Neutrophil (primary cell): ENCODE measurements at regions not wholly inside any gene's neighbourhood (a gene's known extent, or its start where the extent isn't known, plus 50 kb on each side); places are given as distances from the start of the nearest gene placed in this dataset.

Experiments used
- H3K27ac ChIP-seq: fragments of 200-600 bp; sonication (generic); 2 replicates; pipeline ENCODE4 v1.5.1; 2016; ENCODE audit warnings: mild to moderate bottlenecking, moderate library complexity
- H3K27me3 ChIP-seq: fragments of 200-600 bp; sonication (generic); 2 replicates; pipeline ENCODE4 v1.6.0; 2016; ENCODE audit warnings: mild to moderate bottlenecking
- H3K36me3 ChIP-seq: fragments of 200-600 bp; sonication (generic); 2 replicates; pipeline ENCODE4 v1.5.1; 2017
- H3K4me1 ChIP-seq, 2 experiments: fragments of 200-600 bp in 1 of 2; sonication (generic) in 1 of 2; 1 replicate in 1 of 2; 2 replicates in 1 of 2; pipeline versions ENCODE4 v1.5.1 to v1.6.1; 2013 to 2016; ENCODE audit warnings: low read depth in 1 of 2, low read length in 1 of 2, mild to moderate bottlenecking in 1 of 2, moderate library complexity in 1 of 2; ENCODE audit not compliant: control insufficient read depth in 1 of 2, insufficient read depth in 1 of 2
- H3K4me3 ChIP-seq, 2 experiments: fragments of 200-600 bp in 1 of 2; sonication (generic) in 1 of 2; 1 replicate in 1 of 2; 2 replicates in 1 of 2; pipeline ENCODE4 v1.5.1; 2013 to 2016; ENCODE audit warnings: low read depth in 1 of 2, low read length in 1 of 2, mild to moderate bottlenecking in 1 of 2, moderate library complexity in 1 of 2
- H3K9me3 ChIP-seq: fragments of 200-600 bp; sonication (generic); 2 replicates; pipeline ENCODE4 v1.5.1; 2016
- TF ChIP-seq, protein P1 (sequence below): fragments of 200-600 bp; sonication (generic); IDR thresholded peaks from 2 replicates; pipeline ENCODE4 v1.5.1; 2016; ENCODE audit warnings: antibody characterized with exemption

DNA sequence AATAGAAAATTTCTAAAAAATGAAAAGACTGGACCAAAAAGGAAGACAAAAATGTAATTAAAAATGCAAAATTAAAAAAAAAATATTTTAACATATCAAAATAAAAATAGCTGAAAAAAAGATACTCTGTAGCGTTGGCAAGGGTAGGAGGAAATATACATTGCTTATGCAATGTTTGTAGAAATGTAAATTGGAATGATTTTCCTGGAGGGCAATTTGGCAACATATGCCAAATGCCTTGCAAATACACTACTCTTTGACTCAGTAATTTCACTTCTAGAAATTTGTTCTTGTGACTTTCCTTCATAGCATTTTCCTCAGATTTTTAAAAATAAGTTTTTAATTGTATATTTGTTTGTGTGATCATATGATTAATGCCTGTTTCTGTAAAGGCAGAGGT lies 296.6 kb downstream of the ZNF621 start:
- no peak overlapping the region for H3K27ac ChIP-seq
- no peak overlapping the region for H3K4me3 ChIP-seq
- no peaks in the 10 kb centered on the region for H3K9me3 ChIP-seq
- H3K27me3 ChIP-seq, result no peaks in the 10 kb centered on the region
- H3K36me3 ChIP-seq, result no peaks in the 10 kb centered on the region
- H3K4me1 ChIP-seq, result no peaks in the 10 kb centered on the region
- TF ChIP-seq, protein P1, sequence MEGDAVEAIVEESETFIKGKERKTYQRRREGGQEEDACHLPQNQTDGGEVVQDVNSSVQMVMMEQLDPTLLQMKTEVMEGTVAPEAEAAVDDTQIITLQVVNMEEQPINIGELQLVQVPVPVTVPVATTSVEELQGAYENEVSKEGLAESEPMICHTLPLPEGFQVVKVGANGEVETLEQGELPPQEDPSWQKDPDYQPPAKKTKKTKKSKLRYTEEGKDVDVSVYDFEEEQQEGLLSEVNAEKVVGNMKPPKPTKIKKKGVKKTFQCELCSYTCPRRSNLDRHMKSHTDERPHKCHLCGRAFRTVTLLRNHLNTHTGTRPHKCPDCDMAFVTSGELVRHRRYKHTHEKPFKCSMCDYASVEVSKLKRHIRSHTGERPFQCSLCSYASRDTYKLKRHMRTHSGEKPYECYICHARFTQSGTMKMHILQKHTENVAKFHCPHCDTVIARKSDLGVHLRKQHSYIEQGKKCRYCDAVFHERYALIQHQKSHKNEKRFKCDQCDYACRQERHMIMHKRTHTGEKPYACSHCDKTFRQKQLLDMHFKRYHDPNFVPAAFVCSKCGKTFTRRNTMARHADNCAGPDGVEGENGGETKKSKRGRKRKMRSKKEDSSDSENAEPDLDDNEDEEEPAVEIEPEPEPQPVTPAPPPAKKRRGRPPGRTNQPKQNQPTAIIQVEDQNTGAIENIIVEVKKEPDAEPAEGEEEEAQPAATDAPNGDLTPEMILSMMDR, result no peak

DNA sequence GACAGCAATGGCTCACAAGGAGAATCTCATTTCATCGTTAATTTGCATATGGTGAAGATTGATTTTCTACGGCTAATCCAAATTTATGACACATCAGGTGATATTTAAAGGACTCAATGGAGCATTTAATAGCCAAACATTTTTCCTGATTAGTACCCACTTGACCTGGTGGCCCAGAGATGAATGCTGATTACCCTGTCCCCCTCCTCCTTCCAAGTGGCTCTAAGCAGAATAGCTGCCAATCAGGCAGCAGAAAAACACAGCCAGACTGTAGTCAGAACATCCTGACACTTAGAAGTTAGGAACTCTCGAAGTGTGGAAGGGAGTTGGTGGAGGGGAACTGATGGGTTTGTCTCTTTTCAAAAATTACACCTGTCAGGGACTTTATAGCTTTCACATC lies 302.5 kb downstream of the ZNF621 start:
- TF ChIP-seq, protein P1, result no peak
- Histone ChIP-seq H3K4me1 (no peaks in the 10 kb centered on the region), H3K9me3 (no peaks in the 10 kb centered on the region), H3K4me3 (no peak overlapping the region), H3K36me3 (no peaks in the 10 kb centered on the region), H3K27ac (no peak overlapping the region), H3K27me3 (no peaks in the 10 kb centered on the region)

DNA sequence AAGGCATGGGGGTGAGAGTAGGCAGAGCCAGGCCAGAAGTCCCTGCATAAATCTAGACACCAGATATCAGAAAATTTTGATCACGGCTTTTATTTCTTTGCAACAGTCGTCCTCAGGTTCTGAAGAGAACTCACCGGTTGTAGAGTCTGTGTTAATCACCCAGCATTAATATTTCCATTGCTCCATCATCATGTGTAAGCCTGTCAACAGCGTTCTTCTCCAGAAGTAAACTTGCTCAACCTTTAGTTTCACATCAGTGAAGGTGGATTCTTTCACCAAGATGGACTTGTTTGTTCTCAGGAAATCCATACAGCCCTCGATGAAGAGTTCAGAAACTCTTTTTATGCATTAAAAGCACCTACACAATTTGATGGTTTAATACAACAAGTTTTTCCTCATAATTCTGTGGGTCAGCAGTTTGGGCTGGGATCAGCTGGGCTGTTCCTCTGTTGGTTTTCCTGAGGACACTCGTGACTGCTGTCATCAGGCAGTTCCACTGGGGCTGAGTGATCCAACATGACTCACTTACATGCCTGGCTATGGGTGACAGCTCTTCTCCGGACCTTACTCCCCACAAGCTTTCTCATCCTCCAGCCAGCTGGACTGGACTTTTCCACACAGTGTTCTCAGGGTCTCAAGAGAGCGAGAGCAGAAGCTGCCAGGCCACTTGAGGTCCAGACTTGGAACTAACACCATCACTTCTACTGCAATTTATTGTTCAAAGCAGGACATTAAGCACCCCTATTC lies 303.4 kb downstream of the ZNF621 start:
- no peaks in the 10 kb centered on the region for H3K27me3 ChIP-seq
- H3K4me1 ChIP-seq, result no peaks in the 10 kb centered on the region
- H3K9me3 ChIP-seq, result no peaks in the 10 kb centered on the region
- no peak overlapping the region for H3K4me3 ChIP-seq
- TF ChIP-seq, protein P1, result no peak
- no peak overlapping the region for H3K27ac ChIP-seq
- no peaks in the 10 kb centered on the region for H3K36me3 ChIP-seq

DNA sequence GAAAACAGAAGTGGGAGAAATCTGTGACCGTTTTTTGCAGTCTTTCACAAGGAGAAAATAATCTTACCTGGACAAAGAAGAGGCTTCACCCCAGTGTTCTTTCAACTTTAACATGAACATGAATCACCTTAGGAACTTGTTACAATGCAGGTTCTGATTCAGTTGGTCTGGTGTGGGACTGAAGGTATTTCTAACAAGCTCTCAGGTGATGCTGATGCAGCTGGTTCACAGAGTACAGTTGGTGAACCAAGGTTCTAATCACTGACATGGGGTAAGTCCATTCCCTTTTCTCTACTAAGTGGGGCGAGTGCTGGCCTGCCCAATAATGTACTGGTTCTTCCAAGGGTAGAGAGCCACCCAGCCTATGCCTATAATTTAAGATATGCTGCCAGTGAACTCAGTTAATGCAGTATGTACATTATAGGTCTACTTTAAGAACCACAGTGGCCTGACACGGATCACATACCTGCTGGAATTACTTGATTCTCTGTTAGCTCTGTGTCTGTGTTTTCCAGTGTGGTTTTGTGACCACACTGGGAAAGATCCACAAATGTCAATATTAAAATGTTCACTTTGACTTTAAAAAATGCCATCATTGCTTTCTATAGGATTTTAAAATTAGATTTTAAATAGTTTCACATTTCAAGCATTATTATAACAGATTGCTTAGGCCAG lies 304.1 kb downstream of the ZNF621 start:
- Histone ChIP-seq H3K27ac (no peak overlapping the region), H3K4me1 (no peaks in the 10 kb centered on the region), H3K9me3 (no peaks in the 10 kb centered on the region), H3K4me3 (no peak overlapping the region), H3K36me3 (no peaks in the 10 kb centered on the region), H3K27me3 (no peaks in the 10 kb centered on the region)
- TF ChIP-seq, protein P1, result no peak

DNA sequence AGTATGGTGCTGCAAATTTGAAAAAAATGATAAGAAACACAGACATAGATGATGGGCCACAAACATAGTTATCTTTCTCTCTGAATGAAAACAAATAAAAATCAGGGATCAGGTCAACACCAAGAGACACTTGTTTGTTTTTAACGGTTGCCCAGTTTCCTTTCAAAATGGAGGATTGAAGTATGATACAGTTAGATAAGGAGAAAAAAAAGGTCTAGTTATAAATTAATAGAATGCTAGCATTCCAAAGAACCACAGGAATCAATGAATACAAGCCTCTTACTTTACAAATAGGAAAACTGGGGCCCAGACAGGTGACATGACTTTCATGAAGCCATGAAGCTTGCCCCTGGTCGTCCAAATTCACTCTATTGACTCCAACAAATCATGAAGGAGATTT lies 305.1 kb downstream of the ZNF621 start:
- Histone ChIP-seq H3K9me3 (no peaks in the 10 kb centered on the region), H3K4me3 (no peak overlapping the region), H3K27ac (no peak overlapping the region), H3K27me3 (no peaks in the 10 kb centered on the region), H3K36me3 (no peaks in the 10 kb centered on the region), H3K4me1 (no peaks in the 10 kb centered on the region)
- TF ChIP-seq, protein P1, result no peak
